Skeletal muscle cell (primary cell): ENCODE measurements at regions not wholly inside any gene's neighbourhood (a gene's known extent, or its start where the extent isn't known, plus 50 kb on each side); places are given as distances from the start of the nearest gene placed in this dataset.
"Not testable (repeated sequence)": the region's sequence is repeated elsewhere in the genome, so short reads cannot be mapped to it uniquely, and the experiment has no call there.

Source experiments
- DNase-seq: peaks from one replicate; pipeline ENCODE4 v3.0.0-alpha.2; 2010; ENCODE audit warnings: low read depth
- H3K4me3 ChIP-seq: 2 replicates; pipeline ENCODE4 v1.5.1; 2011; ENCODE audit warnings: low read depth, mild to moderate bottlenecking, control low read depth, low read length, moderate library complexity

DNA sequence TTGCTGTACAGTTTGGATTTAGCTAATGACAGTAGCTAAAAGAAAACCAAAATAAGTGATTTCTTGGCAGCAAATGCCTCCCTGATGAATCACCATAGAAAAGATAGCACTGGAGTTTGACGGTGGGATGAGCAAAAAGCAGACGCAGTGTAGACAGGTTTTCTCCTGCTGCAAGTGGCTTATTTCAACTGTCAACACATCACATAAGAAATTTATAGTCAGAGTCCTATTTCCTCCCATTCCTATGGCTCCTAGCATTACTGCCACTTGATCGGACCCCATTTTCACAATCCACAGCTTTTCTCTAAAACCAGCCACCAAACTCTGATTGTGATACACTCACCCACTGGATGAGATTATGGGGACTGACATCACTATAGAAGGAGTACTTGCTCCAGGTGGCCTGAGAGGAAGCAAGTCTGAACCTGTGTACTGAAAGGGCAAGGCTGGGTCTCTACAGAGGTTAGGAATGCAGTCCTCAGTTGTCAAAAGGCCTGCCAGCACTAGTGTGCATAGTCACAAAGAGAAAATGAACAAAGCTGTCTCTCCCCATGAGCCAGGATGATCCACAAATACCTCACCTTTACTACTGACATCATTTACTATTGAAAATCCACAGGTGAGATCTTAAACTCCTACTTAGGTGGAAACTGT is 359.8 kb downstream of the LTN1 start:
- peak; percentile 34 for DNase-seq
- H3K4me3 ChIP-seq: no peak overlapping the region

DNA sequence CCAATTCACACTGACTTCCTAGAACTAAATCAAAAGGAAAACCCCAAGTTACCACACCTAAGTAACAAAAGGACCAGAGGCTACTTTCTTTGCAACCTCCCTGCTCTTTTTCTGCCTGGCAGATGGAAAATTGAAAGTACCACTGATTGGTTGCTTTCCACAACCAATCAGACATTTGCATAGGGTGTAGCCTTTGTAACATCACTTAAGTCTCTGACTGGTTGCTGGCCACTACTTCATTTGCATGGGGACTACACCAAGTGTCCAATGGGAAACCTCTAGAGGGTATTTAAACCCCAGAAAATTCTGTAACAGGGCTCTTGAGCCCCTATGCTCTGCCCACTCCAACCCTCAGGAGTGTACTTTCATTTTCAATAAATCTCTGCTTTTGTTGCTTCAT is 365.0 kb downstream of the LTN1 start:
- DNase-seq: no peak
- no peak overlapping the region for H3K4me3 ChIP-seq

DNA sequence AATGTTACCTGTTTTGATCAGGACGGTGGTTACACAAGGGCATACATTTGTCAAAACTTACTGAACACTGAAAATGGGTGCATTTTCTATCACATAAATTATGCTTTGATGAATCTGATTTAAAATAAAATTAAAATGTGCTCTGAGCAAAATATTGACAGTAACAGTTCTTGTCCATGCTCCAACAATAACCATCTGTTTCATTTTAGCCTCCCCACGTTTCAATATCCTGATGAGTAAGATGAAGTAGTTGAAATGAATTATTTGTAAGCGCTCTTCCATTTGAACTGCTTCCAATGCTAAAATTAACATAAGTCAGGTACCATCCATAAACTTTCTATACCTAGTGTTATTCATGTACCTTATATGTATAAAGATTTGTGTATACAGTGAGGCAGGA is 365.4 kb downstream of the LTN1 start:
- DNase-seq: no peak
- no peak overlapping the region for H3K4me3 ChIP-seq

DNA sequence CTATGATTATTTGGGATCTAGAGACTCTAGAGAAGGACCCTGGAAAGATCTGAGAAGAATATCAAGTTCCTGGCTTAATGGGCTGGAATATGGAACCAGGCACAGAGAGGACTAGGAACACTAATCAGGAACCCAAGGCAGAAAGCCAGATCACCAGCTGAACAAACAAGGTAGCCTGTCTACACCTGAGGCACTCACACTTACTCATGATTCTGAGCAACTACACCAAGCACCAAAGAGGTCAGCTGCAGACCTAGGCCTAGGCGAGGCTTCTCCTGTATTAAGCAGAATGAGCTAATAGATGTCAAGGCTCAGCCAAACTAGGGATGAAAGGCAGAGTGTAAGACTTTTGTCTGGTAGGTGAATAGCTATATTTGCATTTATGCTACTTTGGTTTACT is 368.1 kb downstream of the LTN1 start:
- H3K4me3 ChIP-seq: no peak overlapping the region
- DNase-seq: no peak

DNA sequence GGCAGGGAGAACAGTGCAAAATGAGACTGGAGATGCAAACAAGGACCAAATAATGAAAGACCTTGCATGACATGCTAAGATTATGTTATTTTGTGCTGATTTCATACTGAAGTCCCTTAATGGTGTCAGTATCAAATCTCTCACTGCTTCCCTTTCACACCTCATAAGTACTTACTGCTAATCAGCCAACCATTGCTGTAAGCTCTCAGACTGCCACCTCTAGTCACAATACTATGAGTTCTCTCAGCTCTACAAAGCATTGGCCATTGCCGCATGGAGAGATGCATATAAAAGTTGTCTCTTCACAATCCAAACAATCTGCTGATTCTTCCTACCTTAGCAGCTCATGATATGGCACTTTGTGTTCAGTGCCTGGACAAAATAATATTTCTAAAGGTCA is 375.4 kb downstream of the LTN1 start:
- H3K4me3 ChIP-seq: no peak overlapping the region
- no peak for DNase-seq

DNA sequence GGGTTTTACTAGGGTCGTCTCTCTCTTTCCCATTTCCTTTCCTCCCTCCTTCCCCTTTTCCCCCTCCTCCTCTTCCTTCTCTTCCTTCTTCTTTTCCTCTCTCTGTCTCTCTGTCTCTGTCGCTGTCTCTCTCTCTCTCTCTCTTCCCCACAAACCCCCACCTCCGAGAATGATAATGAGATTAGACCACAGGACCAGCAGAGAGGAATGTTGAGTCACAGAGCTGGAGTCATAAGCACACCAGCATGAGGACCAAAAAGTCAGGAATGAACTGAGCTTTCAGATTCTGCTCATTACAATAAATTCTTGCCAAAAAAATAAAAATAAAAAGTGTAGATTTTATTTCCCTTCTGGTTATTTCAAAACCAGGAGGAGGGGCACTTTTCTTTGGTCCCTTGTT is 377.4 kb downstream of the LTN1 start:
- DNase-seq: no peak
- H3K4me3 ChIP-seq: no peak overlapping the region

DNA sequence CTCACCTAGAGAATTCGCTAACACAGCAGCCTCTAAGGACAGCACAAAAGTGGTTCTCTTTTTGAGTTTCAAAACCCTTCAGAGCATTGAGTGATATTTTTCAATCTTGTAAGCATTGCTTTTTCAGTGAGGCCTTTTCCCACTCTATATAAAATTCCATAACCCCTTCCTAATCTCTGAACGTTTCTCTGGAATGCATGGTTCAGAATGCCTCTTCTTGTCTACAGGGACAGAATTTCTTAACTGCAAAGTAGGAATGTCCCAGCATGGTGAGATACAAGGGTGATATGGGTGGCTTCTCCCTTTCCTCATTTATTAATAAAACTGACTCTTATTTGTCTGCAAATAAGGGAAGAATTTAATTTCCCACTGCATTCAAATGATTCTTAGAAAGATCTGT is 377.9 kb downstream of the LTN1 start:
- H3K4me3 ChIP-seq: no peak overlapping the region
- no peak for DNase-seq

DNA sequence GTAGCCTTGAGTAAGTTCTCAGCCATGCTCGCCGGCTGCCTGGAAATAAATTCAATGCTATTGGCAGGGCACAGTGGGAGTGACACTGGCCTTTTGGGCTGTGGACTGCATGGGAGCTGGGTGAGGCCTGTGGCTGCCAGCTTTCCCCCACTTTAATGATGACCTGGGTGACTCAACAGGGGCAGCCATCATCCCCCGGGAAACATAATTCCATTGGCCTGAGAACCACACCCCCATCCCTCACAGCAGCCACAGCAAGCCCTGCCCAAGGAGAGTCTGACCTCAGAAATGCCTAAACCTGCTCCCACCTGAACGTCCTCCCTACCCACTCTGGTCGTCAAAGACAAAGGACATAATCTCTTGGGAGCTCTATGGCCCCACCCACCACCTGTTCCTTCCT is 384.0 kb downstream of the LTN1 start:
- no peak for DNase-seq
- H3K4me3 ChIP-seq: no peak overlapping the region

DNA sequence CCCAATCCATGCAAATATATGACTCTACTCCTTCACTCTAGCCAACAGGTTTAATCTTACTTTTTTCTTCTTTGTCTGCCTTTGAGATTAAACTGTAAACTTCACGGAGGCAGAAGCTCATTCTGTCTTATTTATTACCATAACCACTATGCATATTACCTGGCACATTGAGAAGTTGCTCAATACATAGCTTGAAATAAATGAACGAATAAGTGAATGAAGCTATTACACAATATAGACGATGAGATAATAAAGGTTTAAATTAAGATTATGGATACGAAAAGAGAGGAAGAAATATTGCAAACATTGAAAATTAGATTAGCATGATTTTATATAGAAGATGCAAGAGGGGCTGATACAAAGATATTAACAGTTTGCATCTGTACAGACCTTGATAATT is 385.1 kb downstream of the LTN1 start:
- no peak overlapping the region for H3K4me3 ChIP-seq
- DNase-seq: no peak

DNA sequence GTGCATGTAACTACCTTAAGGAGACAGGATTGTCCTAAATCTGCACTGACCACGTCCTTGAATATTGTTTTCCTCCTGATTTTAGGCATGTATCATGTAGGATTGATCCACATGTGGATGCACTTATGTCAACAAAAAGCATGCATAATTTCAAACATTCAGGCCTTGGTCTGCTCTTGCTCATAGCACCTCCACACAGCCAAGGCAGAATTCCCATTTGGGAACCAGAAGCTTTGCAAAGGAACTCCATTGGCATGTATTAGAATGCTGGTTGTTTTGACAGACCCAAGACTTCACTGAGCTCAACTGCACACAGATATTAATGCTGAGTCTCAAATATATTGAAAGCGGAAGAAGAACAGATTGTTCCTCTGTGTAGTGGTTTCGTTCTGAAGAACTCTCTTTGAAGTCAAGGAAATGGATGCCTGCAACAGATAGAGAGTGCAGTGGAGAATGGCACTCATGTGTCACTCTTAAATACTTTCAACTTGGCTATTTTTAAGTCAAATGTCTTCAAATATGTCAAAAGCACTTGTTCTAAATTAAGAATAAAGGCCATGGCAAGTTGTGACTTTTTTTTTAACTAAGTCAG is 387.6 kb downstream of the LTN1 start:
- no peak for DNase-seq
- H3K4me3 ChIP-seq: no peak overlapping the region

DNA sequence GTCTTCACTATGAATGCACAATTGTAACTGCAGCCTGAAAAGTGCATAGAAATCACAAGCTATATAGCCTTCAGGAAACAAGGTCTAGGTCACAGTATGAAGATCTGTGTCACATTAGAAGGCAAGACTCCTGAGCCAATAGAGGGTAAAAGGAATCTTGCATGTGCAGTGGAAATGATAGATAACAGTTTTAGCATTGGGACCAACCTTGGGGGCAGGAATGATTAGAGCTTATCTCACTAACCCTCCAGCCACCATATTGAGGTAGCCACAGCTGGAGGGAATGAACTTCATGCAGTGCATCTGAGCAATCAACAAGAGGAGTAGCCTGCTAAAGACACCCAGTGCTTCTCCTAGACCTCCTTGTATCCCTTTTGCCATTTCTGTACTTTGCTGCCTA is 390.1 kb downstream of the LTN1 start:
- no peak overlapping the region for H3K4me3 ChIP-seq
- DNase-seq: no peak

DNA sequence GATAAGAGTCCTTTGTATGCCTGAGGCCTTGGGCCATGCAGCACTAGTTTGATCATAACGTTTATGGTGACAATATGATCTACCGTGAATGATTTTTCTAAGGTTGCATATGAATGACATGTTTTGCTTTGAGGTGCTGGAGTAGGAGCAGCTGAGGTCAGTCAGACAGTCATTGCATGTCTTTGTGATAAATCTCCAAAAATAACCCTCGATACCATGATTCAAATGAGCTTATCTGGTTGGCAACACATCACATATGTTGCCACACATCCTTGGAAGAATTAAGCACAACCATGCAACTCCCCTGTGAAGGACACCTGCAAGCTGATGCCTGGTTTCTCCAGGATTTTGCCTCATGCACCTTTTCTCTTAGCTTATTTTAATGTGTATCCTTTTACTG is 394.5 kb downstream of the LTN1 start:
- no peak overlapping the region for H3K4me3 ChIP-seq
- DNase-seq: no peak

DNA sequence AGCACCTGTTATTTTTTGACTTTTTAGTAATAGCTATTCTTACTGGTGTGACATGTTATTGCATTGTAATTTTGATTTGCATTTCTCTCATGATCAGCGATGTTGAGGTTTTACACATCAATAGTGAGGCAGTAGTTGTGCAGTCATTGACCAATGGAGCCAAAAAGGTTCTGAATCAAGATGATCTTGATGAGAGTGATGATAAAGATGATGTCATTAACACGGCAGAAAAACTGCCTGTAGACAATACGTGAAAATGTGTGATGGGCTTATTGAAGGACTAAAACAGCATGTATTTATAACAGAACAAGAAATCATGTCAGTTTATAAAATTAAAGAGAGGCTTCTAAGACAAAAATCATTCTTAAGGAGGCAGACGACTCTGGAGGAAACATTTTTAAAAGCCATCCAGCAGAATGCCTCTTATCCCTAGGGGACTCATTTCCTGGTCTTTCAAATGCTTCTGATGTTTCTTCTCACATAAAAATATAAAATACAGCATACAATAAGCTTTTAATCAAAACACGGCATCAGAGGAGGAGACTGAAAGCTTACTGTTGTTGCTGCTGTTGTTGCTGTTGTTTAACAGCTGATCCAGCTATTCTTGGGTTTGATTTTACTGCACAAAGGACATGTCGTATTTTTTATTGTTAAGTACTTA is 400.3 kb downstream of the LTN1 start:
- no peak for DNase-seq
- H3K4me3 ChIP-seq: no peak overlapping the region

DNA sequence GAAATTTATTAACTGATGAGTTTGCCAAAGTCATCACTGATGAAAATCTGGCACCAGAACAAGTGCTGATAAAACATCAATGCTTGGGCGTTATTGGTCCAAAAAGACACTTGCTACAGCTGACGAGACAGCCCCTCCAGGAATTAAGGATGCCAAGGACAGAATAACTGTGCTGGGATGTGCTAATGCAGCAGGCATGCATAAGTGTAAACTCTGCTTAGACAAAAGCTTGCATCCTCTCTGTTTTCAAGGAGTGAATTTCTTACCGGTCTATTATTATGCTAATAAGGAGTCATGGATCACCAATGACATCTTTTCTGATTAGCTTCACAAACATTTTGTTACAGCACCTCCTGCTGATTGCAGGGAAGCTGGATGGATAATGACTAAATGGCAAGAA is 402.0 kb downstream of the LTN1 start:
- DNase-seq: no peak
- H3K4me3 ChIP-seq: no peak overlapping the region

DNA sequence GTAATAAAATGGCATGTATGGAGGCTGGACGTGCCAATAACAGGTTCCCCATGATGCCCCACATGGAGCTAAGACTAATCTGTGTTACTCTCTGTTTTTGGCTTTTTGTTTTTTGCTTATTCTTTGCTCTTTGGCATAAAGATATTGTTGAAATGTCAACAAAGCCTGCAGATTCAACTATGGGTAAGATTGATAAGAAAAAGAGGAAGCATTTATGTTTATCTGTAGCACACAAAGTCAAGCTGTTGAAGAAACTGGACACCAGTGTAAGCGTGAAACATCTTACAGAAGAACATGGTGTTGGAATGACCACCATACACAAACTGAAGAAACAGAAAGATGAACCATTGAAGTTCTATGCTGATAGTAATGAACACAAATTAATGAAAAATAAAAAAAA is 402.7 kb downstream of the LTN1 start:
- H3K4me3 ChIP-seq: no peak overlapping the region
- no peak for DNase-seq

DNA sequence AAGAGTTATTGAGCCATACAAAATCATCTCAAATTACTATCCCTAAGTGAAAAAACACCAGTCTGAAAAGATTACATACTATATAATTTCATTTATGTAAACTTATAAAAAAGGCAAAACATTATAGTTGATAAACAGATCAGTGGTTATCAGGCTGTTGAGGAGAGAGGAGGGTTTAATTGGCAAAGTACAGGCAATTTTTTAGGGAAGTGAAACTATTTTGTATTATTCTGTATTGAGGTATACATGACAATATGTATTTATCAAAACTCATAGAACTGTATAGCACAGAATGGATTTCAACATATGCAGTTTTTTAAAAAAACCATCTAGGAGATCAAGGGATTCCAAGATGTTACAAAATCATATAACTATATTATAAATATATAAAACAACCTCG is 403.7 kb downstream of the LTN1 start:
- no peak overlapping the region for H3K4me3 ChIP-seq

DNA sequence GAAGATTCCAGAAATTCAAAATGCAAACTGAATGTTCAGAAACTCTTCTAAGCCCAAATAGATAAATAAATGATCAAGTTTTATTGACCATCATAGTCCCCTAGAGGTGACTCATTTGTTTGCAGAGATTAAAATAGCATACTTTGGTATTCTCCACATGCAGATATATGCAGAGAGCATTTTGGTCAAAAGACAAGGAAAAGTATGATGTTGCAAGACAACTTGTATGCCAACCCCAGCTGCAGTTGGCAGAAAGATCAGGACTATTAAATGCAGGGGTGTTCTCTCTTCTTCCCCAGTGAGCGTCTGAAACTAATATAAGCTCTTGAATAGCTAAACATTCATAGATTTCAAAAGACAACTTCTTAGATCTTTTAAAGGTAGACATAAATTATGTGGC is 404.9 kb downstream of the LTN1 start:
- peak; percentile 56 for DNase-seq
- H3K4me3 ChIP-seq: no peak overlapping the region

More for the DNA sequence above, 403.7 kb downstream of the LTN1 start:
- no peak for DNase-seq

DNA sequence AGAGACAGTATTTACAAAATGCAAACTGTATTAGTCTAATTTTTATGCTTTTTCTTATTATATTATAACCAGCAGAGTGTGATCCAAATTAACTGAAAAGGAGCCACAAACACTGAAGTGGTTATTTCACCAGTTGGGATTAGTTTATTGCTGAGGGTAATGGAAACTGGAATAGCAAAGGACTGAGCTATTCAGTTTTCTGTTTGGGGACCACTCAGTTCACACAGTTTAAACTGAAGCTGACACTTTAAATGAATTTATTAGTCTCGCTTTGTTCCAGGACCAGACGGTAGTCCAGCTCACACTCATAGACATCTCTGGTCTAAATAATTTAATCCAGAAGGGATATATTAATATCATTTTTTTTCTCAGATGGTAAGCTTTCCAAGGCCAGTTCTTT is 410.7 kb downstream of the LTN1 start:
- H3K4me3 ChIP-seq: no peak overlapping the region
- DNase-seq: no peak

DNA sequence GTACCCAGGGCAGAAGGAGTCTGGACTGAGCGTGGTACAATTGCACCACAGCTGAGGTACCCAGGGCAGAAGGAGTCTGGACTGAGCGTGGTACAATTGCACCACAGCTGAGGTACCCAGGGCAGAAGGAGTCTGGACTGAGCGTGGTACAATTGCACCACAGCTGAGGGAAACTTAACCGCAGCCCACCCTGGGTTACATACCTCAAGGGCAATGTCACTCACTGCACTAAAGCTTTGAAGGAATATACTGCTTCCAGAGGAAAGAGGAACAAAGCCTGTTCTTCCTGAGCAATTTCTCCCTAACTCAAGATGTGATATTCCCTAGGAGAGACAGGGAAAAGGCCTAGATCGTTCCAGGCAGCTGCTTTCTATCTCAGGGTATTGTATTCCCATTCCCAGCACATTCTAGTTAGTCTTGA is 411.4 kb downstream of the LTN1 start:
- peak; percentile 81 for DNase-seq
- not testable (repeated sequence) for H3K4me3 ChIP-seq

DNA sequence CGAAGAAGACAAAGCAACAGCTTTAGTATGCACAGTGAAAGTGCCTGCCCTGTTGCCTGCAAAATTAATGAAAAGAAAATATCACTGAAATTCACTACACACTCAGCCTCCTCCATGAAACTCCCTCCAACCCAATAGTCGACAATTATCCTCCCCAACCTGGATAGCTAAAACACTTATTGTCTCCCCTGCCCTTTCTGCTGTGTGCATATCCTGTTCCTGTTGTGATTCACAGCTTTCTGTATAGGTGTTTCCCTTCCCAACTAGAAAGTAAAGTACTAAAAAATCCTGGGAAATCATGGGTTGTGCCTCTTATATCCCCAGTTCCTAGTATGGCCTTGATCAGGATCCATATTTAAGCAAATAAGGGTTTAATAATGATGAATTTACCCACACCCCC is 412.1 kb downstream of the LTN1 start:
- no peak overlapping the region for H3K4me3 ChIP-seq
- DNase-seq: no peak

DNA sequence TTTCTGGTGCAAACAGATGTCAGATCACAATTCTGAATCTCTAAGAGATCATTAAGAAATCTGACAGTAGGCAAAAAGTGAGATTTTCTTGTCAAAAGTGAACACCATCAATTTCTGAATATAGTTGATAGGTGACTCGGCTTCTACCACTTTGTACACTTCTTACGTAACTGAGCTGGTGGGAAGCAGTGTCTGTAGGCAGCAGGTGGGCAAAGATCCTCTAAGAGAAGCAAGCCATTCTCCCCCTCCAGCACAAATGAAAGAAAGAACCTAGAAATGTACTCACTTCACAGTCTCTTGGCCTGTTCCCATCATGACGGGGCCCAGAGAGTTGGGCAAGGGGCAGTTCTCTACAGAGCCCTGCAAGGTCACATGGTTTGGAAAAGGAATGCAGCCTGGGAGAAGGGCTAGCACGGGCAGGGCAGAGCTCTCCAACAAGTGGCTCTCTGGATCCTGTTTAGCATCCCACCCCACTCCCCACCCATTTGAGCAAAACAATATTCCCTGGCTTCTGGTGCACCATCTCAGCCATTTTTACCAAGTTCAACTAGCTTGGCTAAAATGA is 412.6 kb downstream of the LTN1 start:
- no peak overlapping the region for H3K4me3 ChIP-seq
- DNase-seq: no peak
